ENCODE measurements at regions not wholly inside any gene's neighbourhood (a gene's known extent, or its start where the extent isn't known, plus 50 kb on each side); places are given as distances from the start of the nearest gene placed in this dataset.
"Not testable (repeated sequence)": the region's sequence is repeated elsewhere in the genome, so short reads cannot be mapped to it uniquely, and the experiment has no call there.

- intact Hi-C loops (cut with micrococcal nuclease): no loop called here
- ATAC-seq (no peak), DNase-seq (no peak)
Observed at GRCh38 chr3:70471464-70472342, 159.3 kb upstream of the MDFIC2 start.

- DNase-seq (no peak), ATAC-seq (no peak)
- intact Hi-C loops (cut with micrococcal nuclease): no loop called here
Observed at GRCh38 chr3:70466096-70466495, 153.7 kb upstream of the MDFIC2 start.

- ATAC-seq: no peak
- intact Hi-C loops (cut with micrococcal nuclease): no loop called here
- DNase-seq: no peak
Observed at GRCh38 chr3:70464876-70465275, 152.4 kb upstream of the MDFIC2 start.

DNA sequence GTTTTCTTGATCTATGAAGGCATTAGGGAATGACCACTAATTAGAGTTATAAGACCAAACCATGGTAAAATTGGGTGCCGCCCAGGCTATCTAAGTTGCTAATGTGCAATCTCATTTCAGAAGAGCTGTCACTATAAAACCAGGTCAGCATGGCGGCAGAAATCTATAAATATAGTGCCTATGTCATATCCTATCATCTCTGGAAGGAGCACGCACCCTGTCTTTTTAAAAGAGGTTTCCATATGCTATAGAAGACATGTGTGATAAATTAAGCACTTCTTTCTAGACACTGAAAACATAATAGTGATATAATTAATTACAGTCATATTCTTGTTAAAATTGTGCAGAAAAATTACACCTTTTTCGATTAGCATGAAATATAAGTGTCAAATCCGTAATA lies 152.0 kb upstream of the MDFIC2 start:
- intact Hi-C loops (cut with micrococcal nuclease): no loop called here
- no peak for ATAC-seq
- DNase-seq: no peak

DNA sequence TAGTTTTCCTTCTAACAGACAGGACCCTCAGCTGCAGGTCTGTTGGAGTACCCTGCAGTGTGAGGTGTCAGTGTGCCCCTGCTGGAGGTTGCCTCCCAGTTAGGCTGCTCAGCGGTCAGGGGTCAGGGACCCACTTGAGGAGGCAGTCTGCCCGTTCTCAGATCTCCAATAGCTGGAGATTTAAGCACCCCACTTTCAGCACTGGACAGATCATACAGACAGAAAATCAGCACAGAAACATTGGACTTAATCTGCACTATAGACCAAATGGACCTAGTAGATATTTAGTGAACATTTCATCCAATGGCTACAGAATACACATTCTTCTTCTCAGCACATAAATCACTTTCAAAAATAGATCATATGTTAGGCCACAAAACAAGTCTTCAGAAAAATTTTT lies 137.8 kb upstream of the MDFIC2 start:
- ATAC-seq; DNase-seq; intact Hi-C loops (cut with micrococcal nuclease): not testable (repeated sequence)

DNA sequence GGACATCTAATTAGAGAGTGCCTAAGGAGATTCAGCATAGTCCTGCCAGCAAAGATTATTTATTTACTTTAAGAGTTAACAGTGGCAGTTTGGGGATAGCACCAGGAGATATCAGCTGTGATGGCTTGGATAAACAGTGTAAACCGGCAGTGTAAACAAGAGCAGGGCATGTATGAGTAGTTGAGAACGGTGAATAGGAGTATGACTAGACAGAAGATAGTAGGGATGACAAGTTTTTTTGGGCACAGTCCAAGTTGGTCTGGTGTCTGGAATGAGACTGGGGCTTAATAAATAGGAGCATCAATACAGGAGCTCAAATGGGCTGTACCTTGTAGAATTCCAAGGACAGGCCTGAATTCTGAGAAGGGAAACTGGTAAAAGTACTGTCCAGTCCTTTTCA lies 123.0 kb upstream of the MDFIC2 start:
- intact Hi-C loops (cut with micrococcal nuclease); DNase-seq; ATAC-seq: not testable (repeated sequence)

GRCh38 chr3:70433091-70433490 lies 120.7 kb upstream of the MDFIC2 start:
- no peak for ATAC-seq
- DNase-seq: no peak
- intact Hi-C loops (cut with micrococcal nuclease): no loop called here

DNA sequence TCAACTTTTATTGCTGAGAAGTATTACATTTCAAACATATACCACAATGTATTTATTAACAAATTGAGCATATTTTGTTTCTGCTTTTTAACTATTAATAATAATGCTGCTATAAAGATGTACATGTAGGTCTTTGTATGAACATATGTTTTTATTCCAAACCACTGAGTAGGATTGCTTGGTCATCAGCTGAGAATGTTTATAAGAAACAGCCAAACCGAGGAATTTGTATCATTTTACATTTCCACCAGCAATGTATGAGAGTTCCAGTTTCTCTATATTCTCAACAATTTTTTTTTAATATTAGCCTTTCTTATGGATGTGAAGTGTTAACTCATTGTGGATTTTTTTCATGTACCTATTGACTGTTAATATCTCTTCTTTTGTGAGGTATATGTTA lies 119.5 kb upstream of the MDFIC2 start:
- intact Hi-C loops (cut with micrococcal nuclease): no loop called here
- no peak for DNase-seq
- ATAC-seq: no peak

DNA sequence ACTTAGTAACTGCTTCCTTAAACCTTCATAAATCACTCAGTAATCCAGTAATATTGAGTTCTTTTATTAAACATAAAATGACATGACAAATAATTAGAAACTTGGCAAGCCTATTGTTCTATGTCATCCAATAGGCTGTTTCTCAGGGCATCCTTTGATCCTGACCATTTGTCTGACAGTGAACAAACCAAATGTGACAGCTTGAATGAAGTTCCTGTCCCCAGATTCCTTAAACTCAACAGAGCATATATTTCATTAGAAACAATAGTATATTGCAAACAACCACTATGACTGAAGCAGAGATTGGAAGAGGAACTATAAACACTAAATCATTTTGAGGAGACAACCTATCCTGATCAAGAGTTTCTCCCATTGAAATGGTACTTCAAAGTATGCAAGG lies 113.6 kb upstream of the MDFIC2 start:
- ATAC-seq: no peak
- intact Hi-C loops (cut with micrococcal nuclease): no loop called here
- no peak for DNase-seq

GRCh38 chr3:70421506-70421905 lies 109.1 kb upstream of the MDFIC2 start:
- intact Hi-C loops (cut with micrococcal nuclease): no loop called here
- ATAC-seq (no peak), DNase-seq (no peak)

- intact Hi-C loops (cut with micrococcal nuclease): no loop called here
- ATAC-seq (no peak), DNase-seq (no peak)
Observed at GRCh38 chr3:70409018-70409417, 96.6 kb upstream of the MDFIC2 start.

DNA sequence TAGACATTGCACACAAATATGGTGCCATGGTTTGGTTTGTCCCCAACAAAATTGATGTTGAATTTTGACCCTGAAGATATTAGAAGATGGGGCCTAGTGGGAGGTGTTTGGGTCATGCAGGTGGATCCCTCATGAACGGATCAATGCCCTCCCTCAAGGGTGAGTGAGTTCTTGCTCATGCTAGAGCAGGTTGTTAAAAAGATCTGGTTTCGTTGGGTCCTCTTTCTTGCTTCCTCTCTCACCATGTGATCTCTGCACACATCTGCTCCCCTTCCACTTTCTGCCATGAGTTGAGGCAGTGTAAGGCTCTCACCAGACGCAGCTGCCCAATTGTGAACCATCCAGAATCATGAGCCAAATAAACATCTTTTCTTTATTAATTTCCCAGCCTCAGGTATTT lies 87.8 kb upstream of the MDFIC2 start:
- ATAC-seq: no peak
- no peak for DNase-seq
- intact Hi-C loops (cut with micrococcal nuclease): no loop called here

- ATAC-seq (no peak), DNase-seq (no peak)
- intact Hi-C loops (cut with micrococcal nuclease): no loop called here
Observed at GRCh38 chr3:70393881-70394612, 81.6 kb upstream of the MDFIC2 start.

DNA sequence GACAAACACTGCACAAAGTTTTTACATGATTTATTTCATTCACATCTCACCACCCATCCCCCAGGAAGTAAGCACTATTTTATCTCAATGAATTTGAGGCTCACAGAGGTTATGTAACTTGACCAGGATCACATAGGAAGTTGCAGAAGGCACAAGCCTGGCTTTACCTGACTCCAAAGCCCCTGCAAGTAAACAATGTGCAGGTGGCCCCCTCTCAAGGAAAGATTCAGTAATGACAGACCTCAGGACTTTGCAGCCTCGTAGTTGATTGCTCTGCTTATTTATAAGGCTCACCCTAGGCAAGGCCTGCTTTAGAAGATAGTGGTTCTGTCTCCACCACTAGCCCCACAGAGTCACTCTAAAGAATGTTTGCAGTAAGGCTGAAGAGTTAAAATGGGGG lies 79.8 kb upstream of the MDFIC2 start:
- DNase-seq (no peak), ATAC-seq (no peak)
- intact Hi-C loops (cut with micrococcal nuclease): no loop called here

- intact Hi-C loops (cut with micrococcal nuclease): no loop called here
- no peak for DNase-seq
- ATAC-seq: no peak
Observed at GRCh38 chr3:70387889-70388288, 75.5 kb upstream of the MDFIC2 start.

DNA sequence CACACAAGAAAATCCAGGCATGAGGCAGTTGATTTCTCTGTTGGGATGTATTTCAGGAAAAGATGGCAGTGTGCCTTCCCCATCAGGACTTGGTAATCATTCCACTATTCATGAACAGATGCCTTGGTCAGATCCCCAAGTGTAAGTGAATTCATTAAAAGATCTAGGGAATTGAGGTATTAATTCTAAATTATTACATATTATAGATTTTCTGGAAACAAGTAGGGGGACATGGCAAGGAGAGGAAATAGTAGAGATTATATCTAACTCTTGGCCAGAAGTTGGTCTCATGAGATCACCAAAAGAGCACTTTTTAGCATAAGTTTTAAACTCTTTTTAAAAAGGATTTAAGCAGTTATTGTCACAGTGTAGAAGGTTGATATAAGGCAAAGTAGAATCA lies 74.4 kb upstream of the MDFIC2 start:
- intact Hi-C loops (cut with micrococcal nuclease): no loop called here
- no peak for DNase-seq

GRCh38 chr3:70386043-70386442 lies 73.6 kb upstream of the MDFIC2 start:
- no peak for DNase-seq
- ATAC-seq: no peak
- intact Hi-C loops (cut with micrococcal nuclease): no loop called here

More for the DNA sequence above, 74.4 kb upstream of the MDFIC2 start:
- no peak for ATAC-seq

DNA sequence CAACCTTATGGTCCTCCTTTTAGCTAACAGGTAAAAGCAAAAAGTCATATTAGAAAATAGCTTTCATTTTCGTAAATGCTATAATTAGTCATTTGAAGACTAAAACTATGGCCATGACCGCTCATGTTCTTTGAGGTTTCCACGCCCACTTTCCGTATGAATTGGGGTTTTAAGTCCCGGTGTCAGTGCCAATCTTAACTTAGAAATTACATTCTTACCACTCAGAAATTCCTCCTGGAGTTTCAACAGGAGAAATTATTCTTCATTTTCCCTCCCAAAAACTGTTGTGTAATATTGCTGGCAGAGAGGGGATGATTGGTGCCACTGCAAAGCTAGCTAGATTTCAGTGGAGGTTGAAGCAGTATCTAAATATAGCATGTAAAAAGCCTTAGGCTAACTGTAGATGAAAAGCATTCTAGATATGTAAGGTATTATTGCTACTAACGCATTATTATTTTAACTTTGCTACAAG lies 71.0 kb upstream of the MDFIC2 start:
- intact Hi-C loops (cut with micrococcal nuclease): no loop called here
- DNase-seq: no peak
- ATAC-seq: no peak

- DNase-seq: no peak
- no peak for ATAC-seq
- intact Hi-C loops (cut with micrococcal nuclease): no loop called here
Observed at GRCh38 chr3:70374179-70374578, 61.7 kb upstream of the MDFIC2 start.
